ENCODE measurements at regions not wholly inside any gene's neighbourhood (a gene's known extent, or its start where the extent isn't known, plus 50 kb on each side); places are given as distances from the start of the nearest gene placed in this dataset.

DNA sequence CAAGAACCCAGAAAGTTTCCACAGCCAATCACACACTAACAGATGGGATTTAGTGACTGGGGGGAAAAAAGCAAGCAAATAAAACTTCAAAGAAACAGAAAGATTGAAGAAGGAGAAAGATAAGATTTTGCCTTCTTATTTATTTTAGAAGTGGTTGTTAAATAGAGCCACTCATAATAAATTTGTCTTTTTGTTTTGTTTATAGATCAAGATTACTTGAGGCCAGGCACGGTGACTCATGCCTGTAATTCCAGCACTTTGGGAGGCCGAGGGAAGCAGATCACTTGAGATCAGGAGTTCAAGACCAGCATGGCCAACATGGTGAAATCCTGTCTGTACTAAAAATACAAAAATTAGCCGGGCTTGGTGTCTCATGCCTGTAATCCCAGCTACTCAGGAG lies 94.9 kb upstream of the RANBP3L start:
- no peak for DNase-seq
- intact Hi-C loops (cut with DNase I; ENCODE audit: low total_unique reads) = no loop called here
- Histone ChIP-seq H3K9me3 (no peaks in the 10 kb centered on the region), H3K4me3 (no peak overlapping the region), H3K27ac (no peak overlapping the region), H3K27me3 (no peaks in the 10 kb centered on the region), H3K4me1 (peaks cover 0 to 20% (median 8%) of the 10 kb centered on the region in 4 donors), H3K36me3 (no peaks in the 10 kb centered on the region)
- TF ChIP-seq POLR2AphosphoS5 (IDR thresholded peaks at IDR 0.05) (no peak), POLR2A (IDR thresholded peaks at IDR 0.05) (no peak), EP300 (IDR thresholded peaks at IDR 0.05) (no peak)
- TF ChIP-seq, protein P1, sequence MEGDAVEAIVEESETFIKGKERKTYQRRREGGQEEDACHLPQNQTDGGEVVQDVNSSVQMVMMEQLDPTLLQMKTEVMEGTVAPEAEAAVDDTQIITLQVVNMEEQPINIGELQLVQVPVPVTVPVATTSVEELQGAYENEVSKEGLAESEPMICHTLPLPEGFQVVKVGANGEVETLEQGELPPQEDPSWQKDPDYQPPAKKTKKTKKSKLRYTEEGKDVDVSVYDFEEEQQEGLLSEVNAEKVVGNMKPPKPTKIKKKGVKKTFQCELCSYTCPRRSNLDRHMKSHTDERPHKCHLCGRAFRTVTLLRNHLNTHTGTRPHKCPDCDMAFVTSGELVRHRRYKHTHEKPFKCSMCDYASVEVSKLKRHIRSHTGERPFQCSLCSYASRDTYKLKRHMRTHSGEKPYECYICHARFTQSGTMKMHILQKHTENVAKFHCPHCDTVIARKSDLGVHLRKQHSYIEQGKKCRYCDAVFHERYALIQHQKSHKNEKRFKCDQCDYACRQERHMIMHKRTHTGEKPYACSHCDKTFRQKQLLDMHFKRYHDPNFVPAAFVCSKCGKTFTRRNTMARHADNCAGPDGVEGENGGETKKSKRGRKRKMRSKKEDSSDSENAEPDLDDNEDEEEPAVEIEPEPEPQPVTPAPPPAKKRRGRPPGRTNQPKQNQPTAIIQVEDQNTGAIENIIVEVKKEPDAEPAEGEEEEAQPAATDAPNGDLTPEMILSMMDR (IDR thresholded peaks at IDR 0.05) = no peak
- 10 to 33% (median 24%) methylated on average over 3 of the region's 3 CpGs for WGBS, 5 donors

DNA sequence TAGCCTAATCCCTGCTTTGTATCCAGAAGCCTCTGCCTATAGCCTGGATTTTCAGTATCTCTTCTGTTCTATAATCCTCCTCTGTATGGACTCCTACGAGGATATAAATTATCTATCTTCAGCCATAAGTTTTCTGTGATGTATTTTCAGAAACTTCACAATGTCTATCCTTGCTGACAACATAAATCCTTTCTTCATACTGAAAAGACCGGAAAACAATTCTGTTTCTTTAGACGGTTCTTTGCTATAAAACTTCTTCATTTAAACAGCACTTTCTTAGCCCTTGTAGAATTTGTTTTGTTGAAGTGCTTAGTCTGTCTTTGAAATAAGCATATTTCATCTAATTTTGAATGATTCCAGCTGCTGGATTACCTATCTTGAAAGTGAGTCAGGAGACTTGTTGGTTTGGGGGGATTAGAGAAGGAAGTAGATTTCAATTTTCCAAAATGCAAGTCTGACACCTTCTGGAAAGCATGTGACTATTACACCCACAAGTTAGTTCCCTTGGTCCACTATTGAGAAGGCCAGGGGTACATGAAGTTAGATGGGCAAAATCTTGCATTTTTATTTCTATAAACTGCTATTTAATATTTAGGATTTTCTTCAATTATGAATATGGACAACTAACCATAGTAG lies 96.3 kb upstream of the RANBP3L start:
- no peaks in the 10 kb centered on the region for H3K36me3 ChIP-seq
- peak in 1 of 2 donors; percentile 67 for DNase-seq
- H3K9me3 ChIP-seq = no peaks in the 10 kb centered on the region
- 62 to 78% (median 73%) methylated on average over 3 of the region's 3 CpGs for WGBS, 5 donors
- H3K4me3 ChIP-seq = no peak overlapping the region
- H3K27ac ChIP-seq = no peak overlapping the region
- intact Hi-C loops (cut with DNase I; ENCODE audit: low total_unique reads) = no loop called here
- peaks cover 0 to 13% (median 8%) of the 10 kb centered on the region in 4 donors for H3K4me1 ChIP-seq
- TF ChIP-seq, protein P1 (IDR thresholded peaks at IDR 0.05) = no peak
- TF ChIP-seq EP300 (IDR thresholded peaks at IDR 0.05) (no peak), POLR2AphosphoS5 (IDR thresholded peaks at IDR 0.05) (no peak), POLR2A (IDR thresholded peaks at IDR 0.05) (no peak)
- H3K27me3 ChIP-seq = no peaks in the 10 kb centered on the region

DNA sequence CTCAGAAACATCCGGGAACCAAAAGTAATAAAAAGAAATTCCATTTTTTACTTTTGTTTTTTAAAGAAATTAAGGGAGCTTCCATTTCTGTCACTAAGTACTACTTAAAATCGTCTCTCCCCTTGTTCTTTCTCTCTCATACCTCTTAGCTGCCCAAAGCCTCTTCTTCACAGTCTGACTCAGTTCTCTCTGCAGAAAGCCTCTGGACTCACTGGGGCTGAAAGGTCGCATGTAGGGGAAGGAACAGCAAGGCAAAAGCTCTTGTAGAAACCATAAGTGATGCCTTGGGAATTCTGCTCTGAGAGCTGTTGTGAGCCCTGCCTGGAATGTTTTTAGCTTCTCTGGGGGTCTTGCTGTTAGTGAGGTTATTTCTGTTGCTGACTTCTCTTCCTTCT lies 100.8 kb upstream of the RANBP3L start:
- no peak for DNase-seq
- WGBS, 5 donors = 75 to 84% (median 77%) methylated on average over 3 of the region's 3 CpGs
- Histone ChIP-seq H3K4me1 (no peaks in the 10 kb centered on the region), H3K27ac (no peak overlapping the region), H3K9me3 (no peaks in the 10 kb centered on the region), H3K27me3 (no peaks in the 10 kb centered on the region), H3K36me3 (no peaks in the 10 kb centered on the region), H3K4me3 (no peak overlapping the region)
- TF ChIP-seq POLR2AphosphoS5 (IDR thresholded peaks at IDR 0.05) (no peak), POLR2A (IDR thresholded peaks at IDR 0.05) (no peak), EP300 (IDR thresholded peaks at IDR 0.05) (no peak)
- TF ChIP-seq, protein P1 (IDR thresholded peaks at IDR 0.05) = no peak
- intact Hi-C loops (cut with DNase I; ENCODE audit: low total_unique reads) = no loop called here

DNA sequence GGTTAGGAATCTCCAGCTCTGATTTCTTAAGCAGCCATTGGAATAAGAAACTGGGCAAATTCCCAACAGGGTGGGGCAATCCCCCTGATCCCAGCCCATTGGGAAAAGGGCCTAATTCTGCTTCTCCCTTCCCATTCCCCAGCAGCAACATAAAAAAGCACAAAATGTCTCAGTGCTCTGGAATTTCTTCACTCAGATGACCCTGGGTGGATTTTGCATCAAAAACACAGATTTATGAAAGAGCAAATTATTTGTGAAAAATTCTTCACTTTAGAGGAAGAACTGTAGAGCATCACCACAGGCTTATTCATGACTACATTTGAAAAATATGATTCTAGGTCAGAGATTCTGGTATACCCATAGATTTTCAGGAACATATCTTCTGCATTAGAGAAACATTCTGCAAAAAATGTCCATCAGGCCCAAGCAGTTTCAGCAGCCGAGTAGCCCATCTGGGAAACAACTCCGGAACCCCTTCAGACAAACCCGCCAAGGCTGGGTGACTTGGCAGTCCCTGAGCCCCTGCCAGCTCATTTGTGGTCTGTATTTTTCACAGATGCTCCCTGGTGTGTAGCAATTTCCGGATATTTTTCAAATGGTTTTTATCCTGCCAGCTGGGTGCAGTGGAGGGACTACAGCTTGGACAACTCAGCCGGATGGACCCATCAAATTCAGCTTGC lies 102.1 kb upstream of the RANBP3L start:
- intact Hi-C loops (cut with DNase I; ENCODE audit: low total_unique reads) = no loop called here
- Histone ChIP-seq H3K27me3 (no peaks in the 10 kb centered on the region), H3K4me3 (no peak overlapping the region), H3K36me3 (no peaks in the 10 kb centered on the region), H3K9me3 (no peaks in the 10 kb centered on the region), H3K4me1 (no peaks in the 10 kb centered on the region), H3K27ac (peak overlapping the region in 4 of 5 donors; percentile 20 to 56 (median 41))
- DNase-seq = peak in 1 of 2 donors; percentile 41
- TF ChIP-seq, protein P1 (IDR thresholded peaks at IDR 0.05) = no peak
- no peak for TF ChIP-seq POLR2AphosphoS5 (IDR thresholded peaks at IDR 0.05)
- TF ChIP-seq POLR2A (IDR thresholded peaks at IDR 0.05) = no peak
- TF ChIP-seq EP300 (IDR thresholded peaks at IDR 0.05) = no peak
- 68 to 86% (median 75%) methylated on average over 5 of the region's 5 CpGs for WGBS, 5 donors

Data from stomach (tissue), 8 donors.